ENCODE measurements at regions not wholly inside any gene's neighbourhood (a gene's known extent, or its start where the extent isn't known, plus 50 kb on each side); places are given as distances from the start of the nearest gene placed in this dataset.

- Histone ChIP-seq H3K9me1 (replicated peaks; ENCODE audit: control insufficient read depth, extremely low read depth, insufficient read depth, low read length) (no peaks in the 10 kb centered on the region), H3K9ac (replicated peaks; ENCODE audit: extremely low read depth, insufficient read depth, low read length) (no peak overlapping the region), H3K79me2 (ENCODE audit: control insufficient read depth, insufficient read depth, low read length) (no peaks in the 10 kb centered on the region), H3K9me3 (replicated peaks; ENCODE audit: control insufficient read depth, insufficient read depth, low read length) (no peaks in the 10 kb centered on the region), H3K27me3 (ENCODE audit: control insufficient read depth in 2 of 2, insufficient read depth in 2 of 2, low read length in 2 of 2) (no peaks in the 10 kb centered on the region), H3K4me1 (ENCODE audit: control insufficient read depth, extremely low read depth, insufficient read depth, low read length) (no peaks in the 10 kb centered on the region), H2AFZ (ENCODE audit: low read depth, low read length) (no peak overlapping the region), H3K36me3 (ENCODE audit: control insufficient read depth in 2 of 2, extremely low read depth in 1 of 2, insufficient read depth in 2 of 2, low read length in 2 of 2) (no peaks in the 10 kb centered on the region), H3K4me3 (replicated peaks in 1 of 3; ENCODE audit: insufficient read depth in 1 of 3, low read depth in 1 of 3, low read length in 3 of 3) (no peak overlapping the region), H4K20me1 (replicated peaks; ENCODE audit: control insufficient read depth, extremely low read depth, insufficient read depth, low read length) (no peaks in the 10 kb centered on the region), H3K4me2 (ENCODE audit: insufficient read depth, low read length) (no peak overlapping the region), H3K27ac (ENCODE audit: insufficient read depth, low read depth, low read length) (no peak overlapping the region)
- no peak for FAIRE-seq
- dilution Hi-C loops (cut with MboI; ENCODE audit: extremely low pct_ligation_motif_present, low sequenced_read_pairs) = no loop called here
- no peak for DNase-seq (ENCODE audit: low read depth, low spot score)
- intact Hi-C loops (cut with micrococcal nuclease) = no loop called here
- TF ChIP-seq MYC (IDR thresholded peaks at IDR 0.05; ENCODE audit: low read depth, low read length) = no peak
- TF ChIP-seq POLR2A (IDR thresholded peaks at IDR 0.05; ENCODE audit: low read depth, low read length) = no peak
- no peak for TF ChIP-seq GATA2 (IDR thresholded peaks at IDR 0.05; ENCODE audit: insufficient read depth, insufficient read length, low read depth, low read length)
- TF ChIP-seq FOS (IDR thresholded peaks at IDR 0.05; ENCODE audit: borderline replicate concordance, insufficient read depth, low read length) = no peak
- TF ChIP-seq EZH2 (IDR thresholded peaks at IDR 0.05; ENCODE audit: borderline replicate concordance, low read depth, low read length, severe bottlenecking) = no peak
- TF ChIP-seq POLR2AphosphoS5 (IDR thresholded peaks at IDR 0.05; ENCODE audit: insufficient read depth, low read depth, low read length) = no peak
- no peak for TF ChIP-seq MAX (IDR thresholded peaks at IDR 0.05; ENCODE audit: insufficient read depth, insufficient read length)
- no peak for TF ChIP-seq CTCF (IDR thresholded peaks at IDR 0.05; ENCODE audit: extremely low read depth in 1 of 2, insufficient read depth in 1 of 2, low read depth in 1 of 2, low read length in 2 of 2)
- TF ChIP-seq JUN (IDR thresholded peaks at IDR 0.05; ENCODE audit: borderline replicate concordance, insufficient read depth, insufficient read length, low read depth) = no peak
- ChIA-PET CTCF (no interaction called here), POLR2A (no interaction called here)
- no TSS peak for BruUV-seq (replicated peaks)
These were observed 448.9 kb downstream of the KCTD8 start for GRCh38 chr4:43999669-44000068.
